ENCODE measurements at regions not wholly inside any gene's neighbourhood (a gene's known extent, or its start where the extent isn't known, plus 50 kb on each side); places are given as distances from the start of the nearest gene placed in this dataset.

GRCh38 chr1:30342535-30343141 lies 380.7 kb downstream of the MATN1 start:
- TF ChIP-seq CTCF (IDR thresholded peaks at IDR 0.05; ENCODE audit: low read length, missing control alignments): no peak
- DNase-seq (ENCODE audit: low read depth): no peak
- H3K4me3 ChIP-seq (replicated peaks; ENCODE audit: low read depth, low read length): no peak overlapping the region

GRCh38 chr1:30340934-30341333 lies 382.5 kb downstream of the MATN1 start:
- no peak for TF ChIP-seq CTCF (IDR thresholded peaks at IDR 0.05; ENCODE audit: low read length, missing control alignments)
- no peak overlapping the region for H3K4me3 ChIP-seq (replicated peaks; ENCODE audit: low read depth, low read length)
- no peak for DNase-seq (ENCODE audit: low read depth)

GRCh38 chr1:30339866-30340265 lies 383.5 kb downstream of the MATN1 start:
- H3K4me3 ChIP-seq (replicated peaks; ENCODE audit: low read depth, low read length): no peak overlapping the region
- no peak for TF ChIP-seq CTCF (IDR thresholded peaks at IDR 0.05; ENCODE audit: low read length, missing control alignments)
- no peak for DNase-seq (ENCODE audit: low read depth)

- no peak for TF ChIP-seq CTCF (IDR thresholded peaks at IDR 0.05; ENCODE audit: low read length, missing control alignments)
- DNase-seq (ENCODE audit: low read depth): no peak
- H3K4me3 ChIP-seq (replicated peaks; ENCODE audit: low read depth, low read length): no peak overlapping the region
These were observed 384.6 kb downstream of the MATN1 start for GRCh38 chr1:30338765-30339164.

- no peak for DNase-seq (ENCODE audit: low read depth)
- no peak overlapping the region for H3K4me3 ChIP-seq (replicated peaks; ENCODE audit: low read depth, low read length)
- no peak for TF ChIP-seq CTCF (IDR thresholded peaks at IDR 0.05; ENCODE audit: low read length, missing control alignments)
These were observed 386.1 kb downstream of the MATN1 start for GRCh38 chr1:30337324-30337620.

GRCh38 chr1:30336550-30337323 lies 386.6 kb downstream of the MATN1 start:
- no peak overlapping the region for H3K4me3 ChIP-seq (replicated peaks; ENCODE audit: low read depth, low read length)
- no peak for DNase-seq (ENCODE audit: low read depth)

More at GRCh38 chr1:30336550-30337323, 386.6 kb downstream of the MATN1 start:
- no peak for TF ChIP-seq CTCF (IDR thresholded peaks at IDR 0.05; ENCODE audit: low read length, missing control alignments)

Measured in fibroblast of pulmonary artery (primary cell).